ENCODE measurements at regions not wholly inside any gene's neighbourhood (a gene's known extent, or its start where the extent isn't known, plus 50 kb on each side); places are given as distances from the start of the nearest gene placed in this dataset.

- Histone ChIP-seq H3F3A (ENCODE audit: insufficient read depth, low read length) (no peaks in the 10 kb centered on the region), H4K20me1 (ENCODE audit: insufficient read depth, low read length) (no peaks in the 10 kb centered on the region), H3K4me2 (ENCODE audit: low read depth, low read length) (no peak overlapping the region), H3K36me3 (replicated peaks; ENCODE audit: insufficient read depth, low read length) (no peaks in the 10 kb centered on the region), H3K9ac (ENCODE audit: low read length) (no peak overlapping the region), H3K9me3 (replicated peaks; ENCODE audit: insufficient read depth, low read length) (no peaks in the 10 kb centered on the region), H3K27me3 (replicated peaks; ENCODE audit: insufficient read depth, low read length) (no peaks in the 10 kb centered on the region), H3K4me3 (ENCODE audit: low read length) (no peak overlapping the region), H2AFZ (ENCODE audit: low read length) (no peak overlapping the region), H3K4me1 (ENCODE audit: low read length) (no peaks in the 10 kb centered on the region), H3K9me2 (replicated peaks; ENCODE audit: insufficient read depth, low read length) (no peaks in the 10 kb centered on the region), H3K27ac (ENCODE audit: low read length) (no peak overlapping the region), H3K79me2 (ENCODE audit: low read length) (no peaks in the 10 kb centered on the region)
- TF ChIP-seq EZH2phosphoT487 (IDR thresholded peaks at IDR 0.05; ENCODE audit: low read length) = no peak
- no peak for TF ChIP-seq EZH2 (optimal IDR thresholded peaks at IDR 0.05; ENCODE audit: low read depth, low read length)
- TF ChIP-seq CTCF (IDR thresholded peaks at IDR 0.05; ENCODE audit: low read length) = no peak
- no peak for DNase-seq
These were observed 64.7 kb upstream of the PRLR start for GRCh38 chr5:35294976-35295375.

- Histone ChIP-seq H3K4me2 (ENCODE audit: low read depth, low read length) (no peak overlapping the region), H3K79me2 (ENCODE audit: low read length) (no peaks in the 10 kb centered on the region), H2AFZ (ENCODE audit: low read length) (no peak overlapping the region), H3K27ac (ENCODE audit: low read length) (no peak overlapping the region), H3K36me3 (replicated peaks; ENCODE audit: insufficient read depth, low read length) (no peaks in the 10 kb centered on the region), H3K4me3 (ENCODE audit: low read length) (no peak overlapping the region), H3K9ac (ENCODE audit: low read length) (no peak overlapping the region), H3K4me1 (ENCODE audit: low read length) (no peaks in the 10 kb centered on the region), H4K20me1 (ENCODE audit: insufficient read depth, low read length) (no peaks in the 10 kb centered on the region), H3F3A (ENCODE audit: insufficient read depth, low read length) (no peaks in the 10 kb centered on the region), H3K9me3 (replicated peaks; ENCODE audit: insufficient read depth, low read length) (no peaks in the 10 kb centered on the region), H3K9me2 (replicated peaks; ENCODE audit: insufficient read depth, low read length) (no peaks in the 10 kb centered on the region), H3K27me3 (replicated peaks; ENCODE audit: insufficient read depth, low read length) (no peaks in the 10 kb centered on the region)
- DNase-seq = no peak
- TF ChIP-seq EZH2phosphoT487 (IDR thresholded peaks at IDR 0.05; ENCODE audit: low read length) (no peak), CTCF (IDR thresholded peaks at IDR 0.05; ENCODE audit: low read length) (no peak), EZH2 (optimal IDR thresholded peaks at IDR 0.05; ENCODE audit: low read depth, low read length) (no peak)
These were observed 63.7 kb upstream of the PRLR start for GRCh38 chr5:35294017-35294416.

GRCh38 chr5:35285435-35285834 lies 55.1 kb upstream of the PRLR start:
- Histone ChIP-seq H3K27ac (ENCODE audit: low read length) (no peak overlapping the region), H3K4me2 (ENCODE audit: low read depth, low read length) (no peak overlapping the region), H3K36me3 (replicated peaks; ENCODE audit: insufficient read depth, low read length) (no peaks in the 10 kb centered on the region), H3F3A (ENCODE audit: insufficient read depth, low read length) (no peaks in the 10 kb centered on the region), H3K9ac (ENCODE audit: low read length) (no peak overlapping the region), H3K9me2 (replicated peaks; ENCODE audit: insufficient read depth, low read length) (no peaks in the 10 kb centered on the region), H3K27me3 (replicated peaks; ENCODE audit: insufficient read depth, low read length) (no peaks in the 10 kb centered on the region), H3K4me1 (ENCODE audit: low read length) (no peaks in the 10 kb centered on the region), H2AFZ (ENCODE audit: low read length) (no peak overlapping the region), H4K20me1 (ENCODE audit: insufficient read depth, low read length) (no peaks in the 10 kb centered on the region), H3K9me3 (replicated peaks; ENCODE audit: insufficient read depth, low read length) (no peaks in the 10 kb centered on the region), H3K4me3 (ENCODE audit: low read length) (no peak overlapping the region), H3K79me2 (ENCODE audit: low read length) (no peaks in the 10 kb centered on the region)
- no peak for DNase-seq
- TF ChIP-seq EZH2 (optimal IDR thresholded peaks at IDR 0.05; ENCODE audit: low read depth, low read length) (no peak), CTCF (IDR thresholded peaks at IDR 0.05; ENCODE audit: low read length) (no peak), EZH2phosphoT487 (IDR thresholded peaks at IDR 0.05; ENCODE audit: low read length) (no peak)
